ENCODE measurements at regions not wholly inside any gene's neighbourhood (a gene's known extent, or its start where the extent isn't known, plus 50 kb on each side); places are given as distances from the start of the nearest gene placed in this dataset.

DNA sequence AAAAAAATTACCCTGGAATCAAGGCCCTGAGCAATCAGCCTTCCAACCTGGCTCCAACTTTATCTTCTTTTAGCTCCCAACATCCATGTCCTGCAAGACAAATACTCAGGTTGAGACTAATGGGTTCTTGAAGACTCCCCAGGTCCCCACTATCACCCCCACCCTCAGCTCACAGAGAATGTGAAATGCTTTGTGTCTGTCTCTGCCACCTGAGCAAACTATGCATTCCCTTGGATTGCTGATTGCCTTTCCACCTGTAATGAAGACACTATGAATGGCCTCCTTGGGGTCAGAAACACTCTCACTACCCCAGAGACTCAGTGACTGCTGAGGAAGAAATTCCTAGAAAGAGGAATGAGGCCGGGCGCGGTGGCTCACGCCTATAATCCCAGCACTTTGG is 121.2 kb upstream of the GALNT2 start:
- Mint-ChIP-seq H3K9me3 (ENCODE audit: low read depth) (no peaks in the 10 kb centered on the region), H3K27ac (no peak overlapping the region), H3K27me3 (peaks cover 3% of the 10 kb centered on the region), H3K4me1 (ENCODE audit: low read depth) (peaks cover 5% of the 10 kb centered on the region), H3K4me3 (ENCODE audit: low read depth) (no peak overlapping the region), H3K36me3 (ENCODE audit: insufficient read depth) (no peaks in the 10 kb centered on the region)
- no peak for DNase-seq (ENCODE audit: low spot score, unreplicated experiment)
- TF ChIP-seq CTCF (IDR thresholded peaks at IDR 0.05; ENCODE audit: unreplicated experiment): no peak

- no peaks in the 10 kb centered on the region for H3K36me3 Mint-ChIP-seq (ENCODE audit: insufficient read depth)
- H3K27ac Mint-ChIP-seq: no peak overlapping the region
- no peaks in the 10 kb centered on the region for H3K27me3 Mint-ChIP-seq
- H3K9me3 Mint-ChIP-seq (ENCODE audit: low read depth): no peaks in the 10 kb centered on the region
- H3K4me1 Mint-ChIP-seq (ENCODE audit: low read depth): peaks cover 3% of the 10 kb centered on the region
- no peak overlapping the region for H3K4me3 Mint-ChIP-seq (ENCODE audit: low read depth)
- TF ChIP-seq CTCF (IDR thresholded peaks at IDR 0.05; ENCODE audit: unreplicated experiment): no peak
- no peak for DNase-seq (ENCODE audit: low spot score, unreplicated experiment)
These were observed 119.1 kb upstream of the GALNT2 start for GRCh38 chr1:229947968-229948367.

DNA sequence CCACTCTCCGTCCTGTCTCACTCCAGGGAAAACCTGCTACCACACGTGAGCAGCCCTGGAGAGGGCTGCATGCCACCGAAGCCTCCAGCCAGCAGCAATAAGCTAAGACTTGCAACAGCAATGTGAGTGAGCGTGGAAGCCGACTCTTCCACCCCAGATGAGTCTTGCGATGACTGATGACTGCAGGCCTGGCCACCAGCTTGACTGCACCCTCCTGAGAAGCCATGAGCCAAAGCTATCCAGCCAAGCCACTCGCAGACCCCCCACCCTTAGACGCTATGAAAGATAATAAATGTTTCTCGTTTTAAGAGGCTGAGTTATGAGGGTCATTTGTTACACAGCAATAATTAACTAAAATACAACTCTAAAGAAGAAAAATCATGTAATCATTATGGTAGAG is 118.6 kb upstream of the GALNT2 start:
- H3K4me3 Mint-ChIP-seq (ENCODE audit: low read depth): no peak overlapping the region
- no peak for TF ChIP-seq CTCF (IDR thresholded peaks at IDR 0.05; ENCODE audit: unreplicated experiment)
- H3K36me3 Mint-ChIP-seq (ENCODE audit: insufficient read depth): no peaks in the 10 kb centered on the region
- no peak overlapping the region for H3K27ac Mint-ChIP-seq
- DNase-seq (ENCODE audit: low spot score, unreplicated experiment): no peak
- peaks cover 3% of the 10 kb centered on the region for H3K4me1 Mint-ChIP-seq (ENCODE audit: low read depth)
- no peaks in the 10 kb centered on the region for H3K9me3 Mint-ChIP-seq (ENCODE audit: low read depth)
- H3K27me3 Mint-ChIP-seq: no peaks in the 10 kb centered on the region

DNA sequence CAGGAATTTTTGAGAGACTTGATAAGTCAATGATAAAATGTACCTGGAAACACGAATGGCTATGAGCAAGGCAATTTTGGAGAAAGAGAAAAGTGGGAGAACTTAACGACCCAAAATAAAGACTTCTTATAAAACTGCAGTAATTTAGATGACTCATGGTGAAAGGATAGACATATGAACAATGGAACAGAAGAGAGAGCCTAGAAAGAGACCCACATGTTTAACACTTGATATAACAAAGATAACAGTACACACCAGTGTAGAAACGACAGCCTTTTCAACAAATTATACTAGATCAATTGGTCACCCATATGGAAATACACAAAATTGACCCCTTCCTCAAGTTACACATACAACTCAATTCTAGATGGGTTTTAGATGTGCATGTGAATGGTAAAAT is 117.5 kb upstream of the GALNT2 start:
- peaks cover 3% of the 10 kb centered on the region for H3K4me1 Mint-ChIP-seq (ENCODE audit: low read depth)
- no peak overlapping the region for H3K27ac Mint-ChIP-seq
- no peak overlapping the region for H3K4me3 Mint-ChIP-seq (ENCODE audit: low read depth)
- no peaks in the 10 kb centered on the region for H3K9me3 Mint-ChIP-seq (ENCODE audit: low read depth)
- H3K27me3 Mint-ChIP-seq: no peaks in the 10 kb centered on the region
- no peak for DNase-seq (ENCODE audit: low spot score, unreplicated experiment)
- H3K36me3 Mint-ChIP-seq (ENCODE audit: insufficient read depth): no peaks in the 10 kb centered on the region
- TF ChIP-seq CTCF (IDR thresholded peaks at IDR 0.05; ENCODE audit: unreplicated experiment): no peak

GRCh38 chr1:229950020-229950419 is 117.0 kb upstream of the GALNT2 start:
- no peaks in the 10 kb centered on the region for H3K9me3 Mint-ChIP-seq (ENCODE audit: low read depth)
- H3K27me3 Mint-ChIP-seq: no peaks in the 10 kb centered on the region
- no peaks in the 10 kb centered on the region for H3K36me3 Mint-ChIP-seq (ENCODE audit: insufficient read depth)
- DNase-seq (ENCODE audit: low spot score, unreplicated experiment): no peak
- peaks cover 3% of the 10 kb centered on the region for H3K4me1 Mint-ChIP-seq (ENCODE audit: low read depth)
- H3K27ac Mint-ChIP-seq: no peak overlapping the region
- no peak for TF ChIP-seq CTCF (IDR thresholded peaks at IDR 0.05; ENCODE audit: unreplicated experiment)
- no peak overlapping the region for H3K4me3 Mint-ChIP-seq (ENCODE audit: low read depth)
